ENCODE measurements at regions not wholly inside any gene's neighbourhood (a gene's known extent, or its start where the extent isn't known, plus 50 kb on each side); places are given as distances from the start of the nearest gene placed in this dataset.

DNA sequence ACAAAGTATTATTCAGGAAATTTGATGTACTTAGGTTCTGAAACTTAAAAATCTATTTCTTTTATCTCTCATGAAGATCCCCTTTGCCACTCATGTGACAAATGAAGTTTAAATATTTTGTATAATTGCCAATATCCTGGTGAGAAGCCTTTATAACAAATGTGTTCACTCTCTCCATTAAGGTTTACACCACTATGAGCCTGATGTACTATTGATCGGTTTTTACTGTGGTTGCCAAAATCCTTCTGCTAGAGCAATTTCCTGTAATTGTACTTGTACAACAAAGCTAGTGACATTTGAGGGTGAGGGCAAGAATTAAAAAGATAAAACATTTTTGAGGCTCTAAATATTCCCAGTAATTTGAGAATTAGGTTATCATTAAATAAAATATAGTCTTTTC lies 222.3 kb upstream of the CDH19 start:
- Histone ChIP-seq H4K8ac (ENCODE audit: extremely low read depth, insufficient read depth, low read length) (no peak overlapping the region), H3K79me1 (ENCODE audit: low read depth, low read length) (no peaks in the 10 kb centered on the region), H3K9ac (replicated peaks in 1 of 4; ENCODE audit: extremely low read depth in 1 of 4, low read depth in 3 of 4, low read length in 3 of 4) (no peak overlapping the region), H3K4me3 (ENCODE audit: extremely low read depth in 1 of 4, insufficient read depth in 2 of 4, low read depth in 3 of 4, low read length in 4 of 4) (no peak overlapping the region), H4K5ac (ENCODE audit: insufficient read length, low read depth, low read length) (no peak overlapping the region), H3K27me3 (replicated peaks in 1 of 4; ENCODE audit: control insufficient read depth in 3 of 4, extremely low read depth in 1 of 4, insufficient read depth in 3 of 4, low read length in 3 of 4) (no peaks in the 10 kb centered on the region), H4K20me1 (replicated peaks in 1 of 2; ENCODE audit: control insufficient read depth in 1 of 2, insufficient read depth in 2 of 2, low read length in 2 of 2) (no peaks in the 10 kb centered on the region), H3K79me2 (ENCODE audit: control insufficient read depth in 1 of 2, insufficient read depth in 2 of 2, low read length in 2 of 2) (no peaks in the 10 kb centered on the region), H2BK12ac (ENCODE audit: low read depth, low read length) (no peak overlapping the region), H3K9me3 (ENCODE audit: insufficient read depth in 2 of 2, low read depth in 1 of 2, low read length in 1 of 2) (no peaks in the 10 kb centered on the region), H3K4me1 (replicated peaks in 1 of 4; ENCODE audit: control insufficient read depth in 3 of 4, insufficient read depth in 4 of 4, low read length in 3 of 4) (no peaks in the 10 kb centered on the region), H3K56ac (replicated peaks; ENCODE audit: insufficient read length, low read depth, low read length) (no peak overlapping the region), H4K91ac (replicated peaks; ENCODE audit: insufficient read length, low read length) (no peak overlapping the region), H2BK120ac (replicated peaks; ENCODE audit: low read depth, low read length) (no peak overlapping the region), H3K27ac (ENCODE audit: low read depth, low read length) (no peak overlapping the region), H2AFZ (ENCODE audit: low read length) (no peak overlapping the region), H2BK20ac (ENCODE audit: low read length) (no peak overlapping the region), H3K4me2 (ENCODE audit: insufficient read depth in 1 of 2, low read depth in 2 of 2, low read length in 2 of 2) (no peak overlapping the region), H3K23ac (ENCODE audit: insufficient read length) (no peak overlapping the region), H2BK15ac (ENCODE audit: low read length) (no peak overlapping the region), H2AK5ac (ENCODE audit: low read depth, low read length) (no peak overlapping the region), H3K36me3 (ENCODE audit: control insufficient read depth in 2 of 4, insufficient read depth in 4 of 4, low read length in 3 of 4) (no peaks in the 10 kb centered on the region), H3K23me2 (ENCODE audit: low read depth, low read length) (no peaks in the 10 kb centered on the region), H3K18ac (ENCODE audit: extremely low read depth, low read length) (no peak overlapping the region), H3K4ac (replicated peaks; ENCODE audit: insufficient read length, low read depth, low read length) (no peak overlapping the region), H3K14ac (ENCODE audit: insufficient read length) (no peak overlapping the region), H2BK5ac (ENCODE audit: low read depth, low read length) (no peak overlapping the region)
- DNase-seq (ENCODE audit: low read depth in 1 of 2, low spot score in 2 of 2) (no peak), FAIRE-seq (no peak)
- TF ChIP-seq RFX5 (IDR thresholded peaks at IDR 0.05; ENCODE audit: borderline replicate concordance, low read depth, low read length) = no peak
- no peak for TF ChIP-seq TEAD4 (IDR thresholded peaks at IDR 0.05; ENCODE audit: low read depth, low read length)
- TF ChIP-seq SIX5 (IDR thresholded peaks at IDR 0.05; ENCODE audit: low read depth, low read length) = no peak
- TF ChIP-seq NANOG (IDR thresholded peaks at IDR 0.05; ENCODE audit: insufficient read depth, low read depth, low read length, poor library complexity, severe bottlenecking) = no peak
- no peak for TF ChIP-seq HDAC6 (IDR thresholded peaks at IDR 0.05; ENCODE audit: low read depth, low read length)
- no peak for TF ChIP-seq KDM1A (IDR thresholded peaks at IDR 0.05; ENCODE audit: borderline replicate concordance, low read length)
- TF ChIP-seq KDM5A (IDR thresholded peaks at IDR 0.05; ENCODE audit: low read length) = no peak
- no peak for TF ChIP-seq SUZ12 (IDR thresholded peaks at IDR 0.05; ENCODE audit: low read length)
- TF ChIP-seq, protein P1, sequence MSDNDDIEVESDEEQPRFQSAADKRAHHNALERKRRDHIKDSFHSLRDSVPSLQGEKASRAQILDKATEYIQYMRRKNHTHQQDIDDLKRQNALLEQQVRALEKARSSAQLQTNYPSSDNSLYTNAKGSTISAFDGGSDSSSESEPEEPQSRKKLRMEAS (IDR thresholded peaks at IDR 0.05) = no peak
- TF ChIP-seq CTBP2 (IDR thresholded peaks at IDR 0.05; ENCODE audit: borderline replicate concordance, insufficient read depth, insufficient read length, low read length) = no peak
- no peak for TF ChIP-seq SAP30 (IDR thresholded peaks at IDR 0.05; ENCODE audit: insufficient read depth, insufficient replicate concordance, low read length)
- TF ChIP-seq SP1 (IDR thresholded peaks at IDR 0.05; ENCODE audit: low read depth, low read length) = no peak
- CTCF ChIA-PET (ENCODE audit: partially characterized antibody) = no interaction called here
- WGBS, 2 experiments (ENCODE audit: extremely low coverage in 1 of 2, insufficient coverage in 1 of 2, insufficient read length in 1 of 2, insufficient replicate concordance in 2 of 2, low coverage in 1 of 2, low lambda C conversion rate in 2 of 2, missing lambda C conversion rate in 1 of 2) = 92% methylated on average over 1 of the region's 1 CpG; no CpG with 5 or more reads in 1 of the 2 experiments
- POLR2A ChIA-PET (ENCODE audit: partially characterized antibody) = no interaction called here

Data from H1 (cell line).